OCI-LY1 (cell line): ENCODE measurements at regions not wholly inside any gene's neighbourhood (a gene's known extent, or its start where the extent isn't known, plus 50 kb on each side); places are given as distances from the start of the nearest gene placed in this dataset.

Source experiments
- H2AFZ ChIP-seq: fragments of 200-600 bp; sonication (generic), shearing (Covaris generic); 2 replicates; pipeline ENCODE4 v1.6.0; 2014; ENCODE audit warnings: antibody characterized with exemption, mild to moderate bottlenecking, low read length
- H3F3A ChIP-seq: fragments of 200-600 bp; sonication (generic), shearing (Covaris generic); 2 replicates; pipeline ENCODE4 v1.6.0; 2014; ENCODE audit warnings: mild to moderate bottlenecking, antibody characterized with exemption, low read length, moderate library complexity; ENCODE audit not compliant: insufficient read depth
- H3K27ac ChIP-seq: fragments of 200-600 bp; sonication (generic); 2 replicates; pipeline ENCODE4 v1.5.1; 2014; ENCODE audit warnings: low read length, mixed run types, mild to moderate bottlenecking, low read depth; ENCODE audit not compliant: poor library complexity, severe bottlenecking
- H3K27me3 ChIP-seq: fragments of 200-600 bp; sonication (generic); 2 replicates; pipeline ENCODE4 v1.6.0; 2014; ENCODE audit warnings: antibody characterized with exemption, mild to moderate bottlenecking, low read length, moderate library complexity; ENCODE audit not compliant: insufficient read depth
- H3K36me3 ChIP-seq: fragments of 200-600 bp; sonication (generic); 2 replicates; pipeline ENCODE4 v1.6.1; 2014; ENCODE audit warnings: mild to moderate bottlenecking, antibody characterized with exemption, low read length, moderate library complexity, mixed read lengths; ENCODE audit not compliant: insufficient read depth
- H3K4me1 ChIP-seq: fragments of 200-600 bp; sonication (generic); 2 replicates; pipeline ENCODE4 v1.5.1; 2014; ENCODE audit warnings: mild to moderate bottlenecking, low read length, moderate library complexity; ENCODE audit not compliant: insufficient read depth, severe bottlenecking
- H3K4me2 ChIP-seq: fragments of 200-600 bp; sonication (generic), shearing (Covaris generic); 2 replicates; pipeline ENCODE4 v1.6.1; 2014; ENCODE audit warnings: low read length
- H3K4me3 ChIP-seq: fragments of 200-600 bp; sonication (generic); 2 replicates; pipeline ENCODE4 v1.5.1; 2014; ENCODE audit warnings: low read length, low read depth, mild to moderate bottlenecking, mixed read lengths; ENCODE audit not compliant: poor library complexity, severe bottlenecking
- H3K79me2 ChIP-seq: fragments of 200-600 bp; shearing (Covaris generic); 2 replicates; pipeline ENCODE4 v1.6.1; 2016; ENCODE audit warnings: mixed run types, low read length, mixed read lengths; ENCODE audit not compliant: insufficient read depth
- H3K9ac ChIP-seq: fragments of 200-600 bp; sonication (generic), shearing (Covaris generic); 2 replicates; pipeline ENCODE4 v1.6.1; 2014; ENCODE audit warnings: mild to moderate bottlenecking, low read length, mixed read lengths
- H3K9me2 ChIP-seq: fragments of 200-600 bp; sonication (generic), shearing (Covaris generic); 2 replicates; pipeline ENCODE4 v1.6.1; 2014; ENCODE audit warnings: low read depth, mild to moderate bottlenecking, low read length, mixed read lengths
- H3K9me3 ChIP-seq: fragments of 200-600 bp; shearing (Covaris generic); 2 replicates; pipeline ENCODE4 v1.6.1; 2014; ENCODE audit warnings: low read length, mixed read lengths
- H4K20me1 ChIP-seq: fragments of 200-600 bp; sonication (generic), shearing (Covaris generic); 2 replicates; pipeline ENCODE4 v1.6.0; 2016; ENCODE audit warnings: mild to moderate bottlenecking, low read length; ENCODE audit not compliant: insufficient read depth
- CTCF ChIP-seq: fragments of 200-600 bp; sonication (generic), shearing (Covaris generic); IDR thresholded peaks from 2 replicates; pipeline ENCODE4 v1.5.1; 2017; ENCODE audit warnings: mild to moderate bottlenecking, antibody characterized with exemption, low read length, moderate library complexity, mixed read lengths
- EZH2 ChIP-seq: fragments of 200-600 bp; sonication (generic), shearing (Covaris generic); IDR thresholded peaks from 2 replicates; pipeline ENCODE4 v1.8.0; 2017; ENCODE audit warnings: borderline replicate concordance, mixed run types, mild to moderate bottlenecking, antibody characterized with exemption, low read length, moderate library complexity, mixed read lengths

- no peak for TF ChIP-seq CTCF
- no peak for TF ChIP-seq EZH2
- H3K9me2 ChIP-seq: no peaks in the 10 kb centered on the region
- H3K9ac ChIP-seq: no peak overlapping the region
- H3F3A ChIP-seq: no peaks in the 10 kb centered on the region
- no peaks in the 10 kb centered on the region for H3K9me3 ChIP-seq
- H4K20me1 ChIP-seq: no peaks in the 10 kb centered on the region
- no peak overlapping the region for H2AFZ ChIP-seq
- H3K27me3 ChIP-seq: no peaks in the 10 kb centered on the region
- no peaks in the 10 kb centered on the region for H3K4me1 ChIP-seq
- H3K79me2 ChIP-seq: no peaks in the 10 kb centered on the region
- no peak overlapping the region for H3K4me3 ChIP-seq
- no peaks in the 10 kb centered on the region for H3K36me3 ChIP-seq
- no peak overlapping the region for H3K4me2 ChIP-seq
- H3K27ac ChIP-seq: no peak overlapping the region
Observed at GRCh38 chr2:53460347-53460746, 307.3 kb upstream of the CHAC2 start.

- no peak overlapping the region for H3K4me2 ChIP-seq
- no peak overlapping the region for H3K27ac ChIP-seq
- TF ChIP-seq EZH2 (no peak), CTCF (no peak)
- no peaks in the 10 kb centered on the region for H3K36me3 ChIP-seq
- no peak overlapping the region for H3K4me3 ChIP-seq
- H3K9me2 ChIP-seq: no peaks in the 10 kb centered on the region
- H3K9ac ChIP-seq: no peak overlapping the region
- H2AFZ ChIP-seq: no peak overlapping the region
- no peaks in the 10 kb centered on the region for H4K20me1 ChIP-seq
- H3K27me3 ChIP-seq: no peaks in the 10 kb centered on the region; the same call in 1 of the 2 replicates
- H3K9me3 ChIP-seq: no peaks in the 10 kb centered on the region
- H3K4me1 ChIP-seq: no peaks in the 10 kb centered on the region
- no peaks in the 10 kb centered on the region for H3F3A ChIP-seq
- H3K79me2 ChIP-seq: no peaks in the 10 kb centered on the region
Observed at GRCh38 chr2:53455094-53455493, 312.5 kb upstream of the CHAC2 start.

DNA sequence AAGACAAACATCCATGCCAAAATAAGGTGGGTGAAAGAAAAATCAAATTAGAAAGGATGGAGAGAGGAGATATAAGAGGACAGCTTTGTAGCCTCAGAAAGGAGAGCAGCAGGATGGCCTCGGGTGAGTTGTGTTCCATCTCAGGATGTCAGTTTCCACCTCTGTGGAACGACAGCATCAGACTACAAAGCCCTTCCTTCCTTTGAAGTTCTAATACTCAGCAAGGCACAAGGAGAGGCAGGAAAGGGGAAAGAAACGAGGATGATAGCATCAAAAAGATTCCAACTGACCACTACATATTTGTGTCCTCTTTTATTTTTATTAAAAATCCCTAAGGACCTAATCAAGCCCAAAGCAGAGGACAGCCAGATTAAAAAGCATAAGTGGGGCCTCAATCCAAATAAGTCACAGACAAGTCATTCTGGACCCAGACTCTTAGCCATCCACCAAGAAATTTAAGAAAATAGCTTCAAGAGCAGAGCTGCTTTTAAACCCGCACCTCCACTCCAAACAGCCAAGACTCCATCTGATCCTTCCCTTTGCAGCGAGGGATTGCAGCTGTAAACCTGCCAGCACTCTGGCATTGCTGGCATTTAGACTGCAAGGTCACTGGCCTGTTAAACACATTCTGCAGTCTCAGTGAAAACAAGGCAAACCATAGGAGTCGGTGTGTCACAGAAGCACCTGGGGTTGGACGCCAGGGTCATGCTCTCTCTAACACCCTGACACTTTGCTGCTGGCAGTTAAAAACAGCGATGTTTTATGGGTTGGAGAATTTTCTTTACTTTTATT, 314.5 kb upstream of the CHAC2 start:
- TF ChIP-seq CTCF: no peak
- TF ChIP-seq EZH2: no peak
- H3K36me3 ChIP-seq: no peaks in the 10 kb centered on the region
- no peak overlapping the region for H3K4me2 ChIP-seq
- H4K20me1 ChIP-seq: no peaks in the 10 kb centered on the region
- no peaks in the 10 kb centered on the region for H3K9me2 ChIP-seq
- H3K4me3 ChIP-seq: no peak overlapping the region
- no peaks in the 10 kb centered on the region for H3K79me2 ChIP-seq
- no peak overlapping the region for H3K27ac ChIP-seq
- no peak overlapping the region for H2AFZ ChIP-seq
- no peaks in the 10 kb centered on the region for H3K4me1 ChIP-seq
- no peaks in the 10 kb centered on the region; the same call in 1 of the 2 replicates for H3K27me3 ChIP-seq
- H3K9ac ChIP-seq: no peak overlapping the region
- H3K9me3 ChIP-seq: no peaks in the 10 kb centered on the region
- H3F3A ChIP-seq: no peaks in the 10 kb centered on the region
